K562 (cell line): ENCODE measurements at regions not wholly inside any gene's neighbourhood (a gene's known extent, or its start where the extent isn't known, plus 50 kb on each side); places are given as distances from the start of the nearest gene placed in this dataset.

Experiments used
- DMBX1 ChIP-seq: fragments of 250-450 bp; sonication (Bioruptor Pico); IDR thresholded peaks from 2 replicates; pipeline ENCODE4 v1.8.0; 2022; ENCODE audit warnings: inconsistent platforms, mild to moderate bottlenecking, moderate library complexity, borderline replicate concordance
- KDM5B ChIP-seq: fragments of 200-600 bp; sonication (generic); IDR thresholded peaks from 2 replicates; pipeline ENCODE4 v1.6.1; 2012; ENCODE audit warnings: low read depth, mild to moderate bottlenecking, moderate library complexity, low read length, control low read depth, inconsistent platforms; ENCODE audit not compliant: insufficient replicate concordance
- NFXL1 ChIP-seq: fragments of 450-650 bp; formaldehyde crosslinking; IDR thresholded peaks from 2 replicates; pipeline ENCODE4 v1.4.0; 2021; ENCODE audit warnings: mild to moderate bottlenecking
- POLR2A ChIP-seq: fragments of 450-650 bp; conservative IDR thresholded peaks from 2 replicates; pipeline ENCODE4 v1.6.1; 2016
- ZFP36 ChIP-seq: fragments of 150-350 bp; IDR thresholded peaks from 2 replicates; pipeline ENCODE4 v1.6.1; 2018; ENCODE audit warnings: low read length, low read depth; ENCODE audit not compliant: partially characterized antibody
- TF ChIP-seq, protein P1 (sequence below): sonication (generic); formaldehyde crosslinking; IDR thresholded peaks from 2 replicates; pipeline ENCODE4 v1.8.1; 2022; ENCODE audit warnings: missing genetic modification reagents
- TF ChIP-seq, protein P2 (sequence below): fragments of 450-650 bp; formaldehyde crosslinking; IDR thresholded peaks from 2 replicates; pipeline ENCODE4 v1.4.0; 2020; ENCODE audit warnings: mild to moderate bottlenecking, moderate library complexity
- TF ChIP-seq, protein P3 (sequence below), 3 experiments: IDR thresholded peaks in 2 of 3; conservative IDR thresholded peaks in 1 of 3; 2 replicates each; pipeline ENCODE4 v1.5.1; 2011 to 2012; ENCODE audit warnings: low read length in 3 of 3, mild to moderate bottlenecking in 3 of 3, control low read depth in 2 of 3, improper control_type of control experiment in 1 of 3, inconsistent platforms in 1 of 3, low read depth in 1 of 3, mixed read lengths in 1 of 3, moderate library complexity in 1 of 3; ENCODE audit not compliant: insufficient read depth in 2 of 3

DNA sequence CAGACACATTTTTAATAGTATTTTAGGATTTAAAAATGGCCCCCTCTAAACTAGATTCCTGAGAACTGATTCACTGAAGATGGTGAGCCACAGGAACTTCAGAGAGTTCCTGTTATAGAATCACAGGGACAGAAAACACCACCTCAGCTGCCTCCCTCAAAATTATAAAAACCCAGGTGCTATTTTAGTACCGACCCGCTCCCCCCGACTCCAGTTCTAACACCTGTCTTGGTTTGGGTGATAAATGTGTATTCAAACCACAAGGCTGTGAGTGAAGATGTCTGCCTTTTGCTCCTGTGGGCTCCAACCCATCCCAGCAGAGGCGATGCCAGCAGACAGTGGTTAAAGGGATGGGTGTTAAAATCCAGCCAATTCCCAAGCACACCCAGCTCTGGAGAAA, 127.4 kb upstream of the LY86 start:
- TF ChIP-seq DMBX1 (no peak), KDM5B (no peak), NFXL1 (CRISPR knock-in tag) (no peak), ZFP36 (no peak), POLR2A (no peak)
- TF ChIP-seq, protein P1, sequence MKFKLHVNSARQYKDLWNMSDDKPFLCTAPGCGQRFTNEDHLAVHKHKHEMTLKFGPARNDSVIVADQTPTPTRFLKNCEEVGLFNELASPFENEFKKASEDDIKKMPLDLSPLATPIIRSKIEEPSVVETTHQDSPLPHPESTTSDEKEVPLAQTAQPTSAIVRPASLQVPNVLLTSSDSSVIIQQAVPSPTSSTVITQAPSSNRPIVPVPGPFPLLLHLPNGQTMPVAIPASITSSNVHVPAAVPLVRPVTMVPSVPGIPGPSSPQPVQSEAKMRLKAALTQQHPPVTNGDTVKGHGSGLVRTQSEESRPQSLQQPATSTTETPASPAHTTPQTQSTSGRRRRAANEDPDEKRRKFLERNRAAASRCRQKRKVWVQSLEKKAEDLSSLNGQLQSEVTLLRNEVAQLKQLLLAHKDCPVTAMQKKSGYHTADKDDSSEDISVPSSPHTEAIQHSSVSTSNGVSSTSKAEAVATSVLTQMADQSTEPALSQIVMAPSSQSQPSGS (CRISPR knock-in tag), result no peak
- TF ChIP-seq, protein P2, sequence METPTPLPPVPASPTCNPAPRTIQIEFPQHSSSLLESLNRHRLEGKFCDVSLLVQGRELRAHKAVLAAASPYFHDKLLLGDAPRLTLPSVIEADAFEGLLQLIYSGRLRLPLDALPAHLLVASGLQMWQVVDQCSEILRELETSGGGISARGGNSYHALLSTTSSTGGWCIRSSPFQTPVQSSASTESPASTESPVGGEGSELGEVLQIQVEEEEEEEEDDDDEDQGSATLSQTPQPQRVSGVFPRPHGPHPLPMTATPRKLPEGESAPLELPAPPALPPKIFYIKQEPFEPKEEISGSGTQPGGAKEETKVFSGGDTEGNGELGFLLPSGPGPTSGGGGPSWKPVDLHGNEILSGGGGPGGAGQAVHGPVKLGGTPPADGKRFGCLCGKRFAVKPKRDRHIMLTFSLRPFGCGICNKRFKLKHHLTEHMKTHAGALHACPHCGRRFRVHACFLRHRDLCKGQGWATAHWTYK, result no peak
- TF ChIP-seq, protein P3, sequence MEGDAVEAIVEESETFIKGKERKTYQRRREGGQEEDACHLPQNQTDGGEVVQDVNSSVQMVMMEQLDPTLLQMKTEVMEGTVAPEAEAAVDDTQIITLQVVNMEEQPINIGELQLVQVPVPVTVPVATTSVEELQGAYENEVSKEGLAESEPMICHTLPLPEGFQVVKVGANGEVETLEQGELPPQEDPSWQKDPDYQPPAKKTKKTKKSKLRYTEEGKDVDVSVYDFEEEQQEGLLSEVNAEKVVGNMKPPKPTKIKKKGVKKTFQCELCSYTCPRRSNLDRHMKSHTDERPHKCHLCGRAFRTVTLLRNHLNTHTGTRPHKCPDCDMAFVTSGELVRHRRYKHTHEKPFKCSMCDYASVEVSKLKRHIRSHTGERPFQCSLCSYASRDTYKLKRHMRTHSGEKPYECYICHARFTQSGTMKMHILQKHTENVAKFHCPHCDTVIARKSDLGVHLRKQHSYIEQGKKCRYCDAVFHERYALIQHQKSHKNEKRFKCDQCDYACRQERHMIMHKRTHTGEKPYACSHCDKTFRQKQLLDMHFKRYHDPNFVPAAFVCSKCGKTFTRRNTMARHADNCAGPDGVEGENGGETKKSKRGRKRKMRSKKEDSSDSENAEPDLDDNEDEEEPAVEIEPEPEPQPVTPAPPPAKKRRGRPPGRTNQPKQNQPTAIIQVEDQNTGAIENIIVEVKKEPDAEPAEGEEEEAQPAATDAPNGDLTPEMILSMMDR (IDR thresholded peaks at IDR 0.05 in 2 of 3, conservative IDR thresholded peaks at IDR 0.05 in 1 of 3; ENCODE audit: insufficient read depth in 2 of 3, low read depth in 1 of 3, low read length in 3 of 3), result no peak
